Activated T-cell treated with anti-CD3 and anti-CD28 coated beads, Interleukin-2, amount 50 U/mL, for 1 hour (primary cell): ENCODE measurements at regions not wholly inside any gene's neighbourhood (a gene's known extent, or its start where the extent isn't known, plus 50 kb on each side); places are given as distances from the start of the nearest gene placed in this dataset.
"Not testable (repeated sequence)": the region's sequence is repeated elsewhere in the genome, so short reads cannot be mapped to it uniquely, and the experiment has no call there.

Experiments used
- DNase-seq: peaks from one replicate; pipeline ENCODE4 v3.0.0-alpha.2; 2020

DNA sequence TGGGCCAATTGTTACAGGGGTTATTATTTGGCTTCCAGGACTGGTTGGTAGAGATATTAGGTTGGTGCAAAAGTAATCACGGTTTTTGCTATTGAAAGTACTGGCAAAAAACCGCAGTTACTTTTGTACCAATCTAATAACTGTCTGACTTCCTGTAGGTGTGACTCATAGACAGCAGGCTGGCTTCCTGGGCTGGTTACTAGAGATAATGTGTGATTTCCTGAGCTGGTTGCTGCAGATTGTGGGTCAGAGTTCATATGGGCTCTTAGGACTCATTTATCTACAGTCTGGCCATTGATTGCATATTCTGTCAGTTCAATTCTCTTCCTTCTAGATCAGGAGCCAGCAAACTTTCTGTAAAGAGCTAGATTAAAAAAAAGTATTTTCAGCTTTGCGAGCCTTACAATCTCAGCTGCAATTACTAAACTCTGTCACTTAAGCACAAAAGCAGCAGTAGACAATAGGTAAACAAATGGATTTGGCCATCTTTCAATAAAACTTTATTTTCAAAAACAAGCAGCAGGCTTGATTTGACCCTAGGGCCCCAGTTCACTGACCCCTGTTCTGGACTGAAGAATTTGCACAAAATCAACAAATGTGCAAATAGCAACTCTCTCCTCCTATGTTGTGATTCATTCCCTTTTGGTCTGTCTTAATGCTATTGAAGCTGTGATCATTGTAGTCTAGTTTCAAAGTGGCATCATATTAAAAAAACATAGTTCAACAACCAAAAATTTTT lies 50.8 kb upstream of the BOD1L1 start:
- no peak for DNase-seq

- no peak for DNase-seq
Measured at GRCh38 chr4:13681570-13681969, 54.0 kb upstream of the BOD1L1 start.

- no peak for DNase-seq
Measured at GRCh38 chr4:13694256-13694655, 66.7 kb upstream of the BOD1L1 start.

- DNase-seq: no peak
Measured at GRCh38 chr4:13698296-13698695, 70.8 kb upstream of the BOD1L1 start.

DNA sequence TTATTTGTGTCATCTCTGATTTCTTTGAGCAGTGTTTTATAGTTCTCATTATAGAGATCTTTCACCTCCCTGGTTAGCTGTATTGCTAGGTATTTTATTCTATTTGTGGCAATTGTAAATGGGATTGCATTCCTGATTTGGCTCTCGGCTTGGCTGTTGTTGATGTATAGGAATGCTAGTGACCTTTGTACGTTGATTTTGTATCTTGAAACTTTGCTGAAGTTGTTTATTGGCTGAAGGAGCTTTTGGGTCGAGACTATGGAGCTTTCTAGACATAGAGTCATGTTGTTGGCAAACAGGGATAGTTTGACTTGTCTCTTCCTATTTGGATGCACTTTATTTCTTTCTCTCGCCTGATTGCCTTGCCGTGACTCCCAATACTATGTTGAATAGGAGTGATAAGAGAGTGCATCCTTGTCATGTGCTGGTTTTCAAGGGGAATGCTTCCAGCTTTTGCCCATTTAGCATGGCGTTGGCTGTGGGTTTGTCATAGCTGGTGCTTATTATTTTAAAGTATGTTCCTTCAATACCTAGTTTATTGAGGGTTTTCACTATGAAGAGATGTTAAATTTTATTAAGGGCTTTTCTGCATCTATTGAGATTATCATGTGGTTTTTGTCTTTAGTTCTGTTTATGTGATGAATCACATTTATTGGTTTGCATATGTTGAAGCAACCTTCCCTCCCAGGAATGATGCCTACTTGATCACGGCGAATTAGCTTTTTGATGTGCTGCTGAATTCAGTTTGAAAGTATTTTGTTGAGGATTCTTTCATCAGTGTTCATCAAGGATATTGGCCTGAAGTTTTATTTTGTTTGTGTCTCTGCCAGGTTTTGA lies 72.7 kb upstream of the BOD1L1 start:
- DNase-seq: no peak

- not testable (repeated sequence) for DNase-seq
Measured at GRCh38 chr4:13700858-13701140, 73.3 kb upstream of the BOD1L1 start.

DNA sequence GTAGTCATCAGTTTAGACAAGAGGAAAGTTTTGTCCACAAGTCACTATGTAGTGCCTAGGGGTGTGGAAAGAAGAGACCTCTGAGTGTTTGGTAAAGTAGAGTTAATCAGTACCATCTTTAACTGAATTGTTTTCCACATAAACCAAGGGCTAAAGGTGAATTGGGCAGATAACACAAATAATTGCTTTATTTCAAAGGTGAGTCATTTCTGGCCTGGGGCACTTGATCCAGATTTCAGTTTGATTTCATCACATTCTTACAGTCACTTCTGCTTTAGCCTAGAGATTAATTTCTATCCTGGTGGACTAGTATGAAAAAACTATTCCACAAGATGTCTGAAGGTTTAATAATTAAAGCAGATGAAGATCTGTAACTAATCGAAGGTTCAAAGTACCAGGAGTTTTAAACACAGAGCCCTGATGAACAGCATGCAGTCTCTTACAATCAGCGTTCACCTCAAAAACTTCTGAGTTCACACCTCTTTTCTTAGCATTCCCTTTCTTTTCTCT lies 74.5 kb upstream of the BOD1L1 start:
- no peak for DNase-seq

DNA sequence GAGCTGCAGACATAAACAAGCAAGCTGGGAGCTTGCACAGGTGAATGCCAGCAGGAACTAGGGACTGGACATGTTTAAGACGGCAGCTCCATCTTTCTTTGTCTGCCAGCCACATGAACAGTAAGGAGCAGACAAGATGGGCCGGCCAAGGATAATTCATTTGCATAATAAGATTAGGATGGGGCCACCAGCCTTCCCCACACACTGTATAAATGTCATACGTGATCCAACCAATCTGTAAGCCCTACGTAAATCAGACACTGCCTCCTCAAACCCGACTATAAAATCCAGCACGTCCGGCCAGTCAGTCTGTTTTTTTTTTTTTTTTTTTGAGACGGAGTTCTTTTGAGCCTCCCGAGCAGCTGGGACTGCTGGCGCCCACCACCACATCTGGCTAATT lies 75.6 kb upstream of the BOD1L1 start:
- no peak for DNase-seq

- no peak for DNase-seq
Measured at GRCh38 chr4:13704035-13704434, 76.5 kb upstream of the BOD1L1 start.

DNA sequence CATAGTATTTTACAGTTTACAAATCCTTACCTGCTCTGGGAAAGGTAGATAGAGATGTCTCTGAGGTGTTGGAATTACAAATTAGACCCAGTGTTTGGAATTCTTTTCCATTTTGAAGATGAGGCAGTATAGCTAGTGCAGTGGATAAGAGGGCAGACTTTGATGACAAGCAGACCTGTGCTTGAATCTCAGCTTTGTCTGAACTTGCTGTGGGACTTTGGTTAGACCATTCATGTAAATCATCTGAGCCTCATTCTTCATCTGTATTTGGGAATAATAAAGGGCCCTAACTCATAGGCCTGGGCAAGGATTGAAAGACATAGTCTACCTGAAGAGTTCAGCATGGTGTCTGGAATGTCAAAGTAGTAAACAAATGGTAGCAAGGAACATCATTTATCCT lies 77.2 kb upstream of the BOD1L1 start:
- DNase-seq: no peak

- DNase-seq: no peak
Measured at GRCh38 chr4:13705521-13706041, 78.1 kb upstream of the BOD1L1 start.

DNA sequence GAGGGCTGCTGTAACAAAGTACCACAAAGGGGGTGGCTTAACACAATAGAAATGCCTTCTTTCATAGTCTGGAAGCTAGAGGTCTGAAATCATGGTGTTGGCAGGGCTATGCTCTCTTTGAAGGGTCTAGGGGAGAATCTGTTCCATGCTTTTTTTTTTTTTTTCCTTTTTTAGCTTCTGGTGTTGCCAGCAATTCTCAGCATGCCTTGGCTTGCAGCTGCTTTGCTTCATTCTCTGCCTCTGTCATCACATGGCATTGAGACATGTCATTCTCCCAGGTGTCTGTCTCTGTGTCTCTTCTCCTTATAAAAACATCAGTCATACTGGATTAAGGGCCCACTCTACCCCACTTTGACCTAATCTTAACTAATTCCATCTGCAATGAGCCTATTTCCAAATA lies 78.6 kb upstream of the BOD1L1 start:
- DNase-seq: no peak

GRCh38 chr4:13706716-13707115 lies 79.2 kb upstream of the BOD1L1 start:
- DNase-seq: no peak

DNA sequence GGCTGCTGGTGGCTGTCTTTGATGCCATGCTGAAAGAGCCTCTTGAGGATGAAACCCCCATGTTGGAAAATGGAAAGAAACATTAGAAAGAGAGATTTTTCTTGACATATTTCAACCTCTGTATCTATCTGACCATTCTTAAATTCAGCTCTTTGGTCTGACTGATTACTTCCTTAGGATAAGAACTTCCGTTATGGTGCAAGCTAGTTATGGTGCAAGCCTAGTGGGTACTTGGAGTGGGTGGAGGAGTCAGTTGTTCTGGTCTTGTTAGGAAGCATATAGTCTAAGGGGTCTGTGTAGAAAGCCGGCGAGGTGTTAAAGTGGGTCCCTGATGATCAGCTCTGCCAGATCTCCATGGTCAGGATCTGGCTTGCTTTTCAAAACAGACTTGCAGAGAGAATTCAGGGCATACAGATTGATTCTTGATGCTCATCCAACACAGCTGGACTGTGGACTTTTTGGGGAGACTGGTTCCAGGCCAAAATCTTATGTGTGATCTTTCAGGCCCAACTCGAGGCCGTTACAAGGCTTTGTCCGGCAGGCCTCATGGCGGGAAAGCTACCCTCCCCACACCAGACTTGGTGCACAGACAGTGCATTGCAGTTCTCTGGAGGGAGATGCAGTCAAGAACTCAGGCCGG lies 82.8 kb upstream of the BOD1L1 start:
- no peak for DNase-seq

- DNase-seq: no peak
Measured at GRCh38 chr4:13711233-13711785, 83.8 kb upstream of the BOD1L1 start.

- DNase-seq: no peak
Measured at GRCh38 chr4:13721894-13722293, 94.4 kb upstream of the BOD1L1 start.

DNA sequence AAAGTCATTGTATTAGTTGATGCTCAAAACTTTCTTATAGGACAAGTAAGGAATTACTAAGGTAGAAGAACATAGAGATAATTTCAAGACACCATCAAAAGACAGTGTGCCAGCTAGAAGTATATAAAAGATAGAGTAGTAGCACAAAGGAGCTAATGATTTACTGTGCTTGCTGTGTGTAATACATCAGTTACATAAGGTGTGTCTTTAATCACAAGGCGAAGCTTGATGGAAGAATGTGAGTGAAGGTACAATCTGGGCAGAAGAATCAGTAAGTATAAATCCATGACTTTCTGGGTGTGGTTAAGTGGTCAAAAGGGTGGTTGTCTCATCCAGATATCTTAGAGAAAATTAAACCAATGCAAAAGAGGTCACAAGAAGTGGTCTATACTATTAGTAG lies 95.1 kb upstream of the BOD1L1 start:
- no peak for DNase-seq

DNA sequence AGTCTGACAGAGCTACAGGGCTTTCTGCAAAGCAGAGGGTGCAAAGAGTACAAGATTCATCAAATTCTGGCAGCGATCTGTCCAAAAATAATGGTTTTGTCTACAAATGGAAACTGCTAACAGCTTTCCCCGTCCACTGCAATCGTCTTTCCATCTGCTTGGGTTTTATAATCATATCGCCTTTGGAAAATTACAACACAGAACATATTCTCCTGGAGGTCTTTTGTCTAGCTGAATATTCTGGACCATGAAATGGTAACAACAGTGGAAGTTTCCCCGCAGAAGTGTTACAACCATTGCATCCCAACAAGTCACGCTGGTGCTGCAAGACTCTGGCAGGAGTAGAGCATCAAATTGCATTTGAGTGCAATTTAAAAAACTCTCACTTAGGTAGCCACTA lies 101.2 kb upstream of the BOD1L1 start:
- DNase-seq: no peak

DNA sequence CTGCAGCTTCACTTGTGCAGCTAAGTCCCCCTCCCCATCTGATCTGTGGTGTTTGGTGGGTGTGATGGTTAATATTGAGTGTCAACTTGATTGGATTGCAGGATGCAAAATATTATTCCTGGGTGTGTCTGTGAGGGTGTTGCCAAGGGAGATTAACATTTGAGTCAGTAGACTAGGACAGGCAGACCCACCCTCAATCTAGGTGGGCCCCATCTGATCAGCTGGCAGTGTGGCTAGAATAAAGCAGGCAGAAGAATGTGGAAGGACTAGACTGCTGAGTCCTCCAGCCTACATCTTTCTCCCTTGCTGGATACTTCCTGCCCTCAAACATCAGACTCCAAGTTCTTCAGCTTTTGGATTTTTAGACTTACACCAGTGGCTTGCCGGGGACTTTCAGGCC lies 103.5 kb upstream of the BOD1L1 start:
- no peak for DNase-seq

DNA sequence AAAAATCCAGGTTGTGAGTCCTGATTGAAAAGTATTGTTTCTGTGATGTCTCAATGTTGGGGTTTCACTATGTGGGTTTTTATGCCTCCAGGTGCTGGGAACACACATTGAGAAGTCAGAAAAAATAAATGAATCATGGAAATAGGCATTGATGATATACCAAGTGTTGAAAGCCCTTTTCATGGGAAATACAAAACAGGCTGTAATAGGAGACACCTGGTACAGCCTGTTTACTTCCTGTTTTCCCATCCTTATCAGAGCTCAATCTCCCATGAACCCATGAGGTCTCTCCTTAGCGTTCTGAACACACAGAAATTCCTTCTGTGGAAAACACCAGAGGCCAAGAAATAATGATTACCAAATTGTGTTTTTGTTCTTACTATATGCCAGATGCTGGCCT lies 106.3 kb upstream of the BOD1L1 start:
- DNase-seq: no peak

GRCh38 chr4:13750594-13750993 lies 123.1 kb upstream of the BOD1L1 start:
- DNase-seq: no peak

GRCh38 chr4:13761581-13761980 lies 134.1 kb upstream of the BOD1L1 start:
- not testable (repeated sequence) for DNase-seq

DNA sequence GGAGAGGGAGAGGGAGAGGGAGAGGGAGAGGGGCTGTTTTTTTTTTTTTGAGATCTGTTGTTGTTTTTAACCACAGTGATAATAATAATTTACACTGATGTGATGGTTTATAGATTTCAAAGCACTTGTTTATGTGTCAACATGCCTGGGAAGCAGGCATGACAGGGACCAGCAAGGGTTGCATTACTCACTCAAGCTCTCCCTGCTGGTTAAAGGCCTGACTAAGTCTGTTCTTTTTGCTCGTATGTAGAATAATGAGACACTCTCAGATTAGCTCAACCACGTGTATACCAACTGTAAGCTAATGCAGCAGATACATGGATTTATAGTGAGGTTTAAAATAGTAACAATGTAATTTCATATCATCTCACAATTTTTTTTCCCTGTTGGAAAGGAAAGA lies 134.6 kb upstream of the BOD1L1 start:
- no peak for DNase-seq
